Transverse colon (tissue), 4 donors: ENCODE measurements at regions not wholly inside any gene's neighbourhood (a gene's known extent, or its start where the extent isn't known, plus 50 kb on each side); places are given as distances from the start of the nearest gene placed in this dataset.

ENCODE experiments used
- POLR2A ChIP-seq: fragments of 450-650 bp; IDR thresholded peaks from one replicate; pipeline ENCODE4 v1.6.1; 2016; ENCODE audit warnings: antibody characterized with exemption, mild to moderate bottlenecking, moderate library complexity
- POLR2AphosphoS5 ChIP-seq, 3 donors: sonication (generic); formaldehyde crosslinking; IDR thresholded peaks; one replicate each; pipeline ENCODE4 v1.6.1; 2016; ENCODE audit warnings: antibody characterized with exemption in 3 of 3
- TF ChIP-seq, protein P1 (sequence below), 5 experiments: fragments of 200-600 bp in 3 of 5; fragments of 450-650 bp in 2 of 5; sonication (generic) in 3 of 5; IDR thresholded peaks; 1 replicate in 2 of 5; 2 replicates in 3 of 5; pipeline ENCODE4 v1.5.1; 2016 to 2017; ENCODE audit warnings: antibody characterized with exemption in 5 of 5, inconsistent platforms in 3 of 5, mild to moderate bottlenecking in 2 of 5, moderate library complexity in 1 of 5

DNA sequence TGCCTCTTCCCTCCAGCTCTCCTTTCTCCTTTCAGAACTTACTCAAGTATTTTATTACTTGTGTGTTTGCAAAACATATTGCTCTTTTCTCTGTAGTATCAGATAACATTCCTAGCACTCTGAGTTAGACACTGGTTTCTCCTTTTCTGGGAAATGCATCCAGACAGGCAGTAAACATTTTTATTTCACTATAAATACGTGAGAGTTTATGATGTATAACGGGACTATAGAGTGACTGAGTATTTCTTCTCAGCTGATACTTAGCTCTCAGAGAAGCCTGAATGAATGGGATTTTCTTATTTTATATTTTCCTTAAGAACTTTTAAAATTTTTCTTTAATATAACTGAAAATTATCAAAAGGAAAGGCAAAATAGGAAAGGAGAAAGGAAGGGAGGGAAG, 211.2 kb upstream of the EDNRB start:
- TF ChIP-seq, protein P1, sequence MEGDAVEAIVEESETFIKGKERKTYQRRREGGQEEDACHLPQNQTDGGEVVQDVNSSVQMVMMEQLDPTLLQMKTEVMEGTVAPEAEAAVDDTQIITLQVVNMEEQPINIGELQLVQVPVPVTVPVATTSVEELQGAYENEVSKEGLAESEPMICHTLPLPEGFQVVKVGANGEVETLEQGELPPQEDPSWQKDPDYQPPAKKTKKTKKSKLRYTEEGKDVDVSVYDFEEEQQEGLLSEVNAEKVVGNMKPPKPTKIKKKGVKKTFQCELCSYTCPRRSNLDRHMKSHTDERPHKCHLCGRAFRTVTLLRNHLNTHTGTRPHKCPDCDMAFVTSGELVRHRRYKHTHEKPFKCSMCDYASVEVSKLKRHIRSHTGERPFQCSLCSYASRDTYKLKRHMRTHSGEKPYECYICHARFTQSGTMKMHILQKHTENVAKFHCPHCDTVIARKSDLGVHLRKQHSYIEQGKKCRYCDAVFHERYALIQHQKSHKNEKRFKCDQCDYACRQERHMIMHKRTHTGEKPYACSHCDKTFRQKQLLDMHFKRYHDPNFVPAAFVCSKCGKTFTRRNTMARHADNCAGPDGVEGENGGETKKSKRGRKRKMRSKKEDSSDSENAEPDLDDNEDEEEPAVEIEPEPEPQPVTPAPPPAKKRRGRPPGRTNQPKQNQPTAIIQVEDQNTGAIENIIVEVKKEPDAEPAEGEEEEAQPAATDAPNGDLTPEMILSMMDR (IDR thresholded peaks at IDR 0.05): no peak
- TF ChIP-seq POLR2A (no peak), POLR2AphosphoS5 (IDR thresholded peaks at IDR 0.05) (no peak)
